ENCODE measurements at regions not wholly inside any gene's neighbourhood (a gene's known extent, or its start where the extent isn't known, plus 50 kb on each side); places are given as distances from the start of the nearest gene placed in this dataset.

- TF ChIP-seq CEBPB (IDR thresholded peaks at IDR 0.05; ENCODE audit: low read depth, low read length) (no peak), CHD1 (IDR thresholded peaks at IDR 0.05; ENCODE audit: low read depth, low read length) (no peak), FOS (IDR thresholded peaks at IDR 0.05; ENCODE audit: low read depth, low read length) (no peak), ELK1 (IDR thresholded peaks at IDR 0.05; ENCODE audit: borderline replicate concordance, low read depth, low read length) (no peak), RCOR1 (IDR thresholded peaks at IDR 0.05; ENCODE audit: insufficient replicate concordance, low read length) (no peak), MXI1 (IDR thresholded peaks at IDR 0.05; ENCODE audit: borderline replicate concordance, low read depth, low read length) (no peak), MAFK (IDR thresholded peaks at IDR 0.05; ENCODE audit: low read depth, low read length) (no peak), USF2 (IDR thresholded peaks at IDR 0.05; ENCODE audit: low read depth, low read length) (no peak), RAD21 (IDR thresholded peaks at IDR 0.05; ENCODE audit: low read length) (no peak), CTCF (conservative IDR thresholded peaks at IDR 0.05; ENCODE audit: low read depth, low read length) (no peak), BHLHE40 (IDR thresholded peaks at IDR 0.05; ENCODE audit: low read depth, low read length) (no peak), POLR2A (IDR thresholded peaks at IDR 0.05; ENCODE audit: low read depth, low read length) (no peak), SMC3 (IDR thresholded peaks at IDR 0.05; ENCODE audit: low read depth, low read length) (no peak), MAZ (IDR thresholded peaks at IDR 0.05; ENCODE audit: borderline replicate concordance, low read depth, low read length) (no peak)
- Histone ChIP-seq H3K23ac (ENCODE audit: low read depth, low read length) (no peak overlapping the region), H3K27ac (ENCODE audit: insufficient read depth, low read length) (no peak overlapping the region), H3K4ac (ENCODE audit: low read depth, low read length) (no peak overlapping the region), H2AK9ac (replicated peaks; ENCODE audit: low read depth, low read length, poor library complexity) (no peak overlapping the region), H3K4me2 (ENCODE audit: low read depth, low read length) (no peak overlapping the region), H4K8ac (ENCODE audit: low read depth in 2 of 2, low read length in 2 of 2) (no peak overlapping the region), H3K9ac (ENCODE audit: low read depth, low read length) (no peak overlapping the region), H3K56ac (ENCODE audit: extremely low read depth, insufficient read depth, low read length) (no peak overlapping the region), H4K20me1 (ENCODE audit: insufficient read depth, low read length) (no peaks in the 10 kb centered on the region), H2AFZ (replicated peaks; ENCODE audit: low read length, poor library complexity) (no peak overlapping the region), H3K9me1 (ENCODE audit: insufficient read depth, low read length) (no peaks in the 10 kb centered on the region), H4K5ac (ENCODE audit: low read depth, low read length) (no peak overlapping the region), H2BK20ac (ENCODE audit: low read depth, low read length) (no peak overlapping the region), H3K27me3 (ENCODE audit: control insufficient read depth, insufficient read depth, low read length) (no peaks in the 10 kb centered on the region), H3K4me1 (ENCODE audit: control insufficient read depth, insufficient read depth, low read length) (no peaks in the 10 kb centered on the region), H2BK15ac (ENCODE audit: low read depth, low read length) (no peak overlapping the region), H2AK5ac (ENCODE audit: low read depth, low read length) (no peak overlapping the region), H3K4me3 (ENCODE audit: insufficient read depth, low read depth, low read length) (no peak overlapping the region), H4K91ac (ENCODE audit: insufficient read depth, low read depth, low read length) (no peak overlapping the region), H3K18ac (ENCODE audit: low read depth, low read length) (no peak overlapping the region), H3K79me1 (ENCODE audit: low read depth in 1 of 2, low read length in 2 of 2) (no peaks in the 10 kb centered on the region), H2BK120ac (ENCODE audit: low read depth, low read length) (no peak overlapping the region), H3K14ac (replicated peaks; ENCODE audit: low read depth, low read length) (no peak overlapping the region), H2BK5ac (ENCODE audit: low read depth, low read length, poor library complexity, severe bottlenecking) (no peak overlapping the region), H3K36me3 (ENCODE audit: control insufficient read depth, insufficient read depth, low read length) (no peaks in the 10 kb centered on the region), H3K9me3 (ENCODE audit: control insufficient read depth, insufficient read depth, low read length) (peaks cover 8% of the 10 kb centered on the region)
- no peak for DNase-seq
- WGBS, 2 experiments (ENCODE audit: extremely low coverage in 2 of 2, insufficient read length in 1 of 2): 0% methylated on average over 1 of the region's 4 CpGs; no CpG with 5 or more reads in 1 of the 2 experiments
- in situ Hi-C loops (cut with MboI; ENCODE audit: low sequenced_read_pairs): no loop called here
- ChIA-PET CTCF (no interaction called here), POLR2A (ENCODE audit: unreplicated experiment) (no interaction called here)
- ATAC-seq (ENCODE audit: low read depth): no peak
- intact Hi-C loops (cut with micrococcal nuclease): no loop called here
- BruUV-seq (replicated peaks): no TSS peak
- dilution Hi-C loops (cut with HindIII; ENCODE audit: low sequenced_read_pairs, unreplicated experiment): no loop called here
Measured at GRCh38 chr2:154546341-154546740, 152.2 kb upstream of the KCNJ3 start.
